ENCODE measurements at regions not wholly inside any gene's neighbourhood (a gene's known extent, or its start where the extent isn't known, plus 50 kb on each side); places are given as distances from the start of the nearest gene placed in this dataset.
"Not testable (repeated sequence)": the region's sequence is repeated elsewhere in the genome, so short reads cannot be mapped to it uniquely, and the experiment has no call there.

- DNase-seq, result no peak
Observed at GRCh38 chr6:44049989-44050871, 77.0 kb downstream of the MRPL14 start.

DNA sequence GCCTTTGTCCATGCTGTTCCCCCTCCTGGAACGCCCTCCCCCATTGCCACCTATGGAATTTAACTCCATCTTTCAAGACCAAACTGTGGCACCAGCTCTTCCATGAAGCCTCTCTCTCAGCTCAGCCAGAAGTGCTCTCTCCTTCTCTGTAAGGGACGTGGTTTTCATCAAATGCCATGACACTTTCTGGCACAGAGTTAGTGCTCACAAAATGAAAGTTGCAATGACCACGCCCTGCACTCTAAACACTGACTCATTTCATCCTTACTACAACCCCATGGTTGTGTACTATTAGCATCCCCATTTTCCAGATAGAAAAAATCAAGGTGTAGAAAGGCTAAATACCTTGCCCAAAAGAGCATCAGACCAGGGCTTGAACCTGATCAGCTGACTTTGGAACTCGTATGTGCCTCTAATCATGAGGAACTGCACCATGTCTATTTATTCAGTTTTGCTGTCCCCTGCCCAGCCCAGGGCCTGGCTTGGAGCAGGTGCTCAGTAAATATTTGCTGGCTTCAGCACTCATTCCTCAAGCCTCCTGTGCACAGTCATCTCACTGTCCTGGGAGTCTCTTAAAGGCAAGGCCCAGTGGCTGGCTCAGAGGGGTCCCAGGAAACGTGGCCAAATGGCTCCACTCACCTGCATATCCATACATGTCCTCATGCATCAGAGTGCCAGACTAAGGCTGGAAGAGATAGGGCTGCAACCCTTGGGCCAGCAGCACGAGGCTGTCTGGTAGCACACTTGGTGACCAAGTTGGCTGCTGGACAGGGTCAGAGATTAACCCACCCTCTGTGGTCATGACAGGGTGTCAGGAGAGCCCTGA lies 77.9 kb downstream of the MRPL14 start:
- no peak for DNase-seq

DNA sequence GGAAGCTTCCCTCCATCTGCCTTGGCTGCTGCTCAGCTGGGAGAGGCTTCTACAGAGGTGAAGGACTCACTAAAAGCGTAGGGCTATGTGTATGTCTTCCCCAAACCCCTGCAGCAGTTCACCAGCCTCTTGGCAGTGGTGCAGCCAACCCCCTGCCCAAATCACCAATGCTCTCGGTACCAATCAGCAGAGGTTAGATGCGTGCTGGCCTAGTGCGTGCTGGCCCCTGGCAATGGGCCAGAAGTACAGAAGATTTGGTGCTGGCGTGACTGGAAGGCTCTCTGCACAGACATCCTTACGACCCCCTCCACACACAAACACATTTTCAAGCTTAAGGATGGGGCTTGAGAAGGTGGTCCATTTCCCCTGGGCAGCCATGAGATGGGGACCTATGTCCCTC lies 79.0 kb downstream of the MRPL14 start:
- no peak for DNase-seq

GRCh38 chr6:44047801-44048200 lies 79.5 kb downstream of the MRPL14 start:
- DNase-seq, result no peak

GRCh38 chr6:44047179-44047546 lies 80.1 kb downstream of the MRPL14 start:
- DNase-seq, result no peak

DNA sequence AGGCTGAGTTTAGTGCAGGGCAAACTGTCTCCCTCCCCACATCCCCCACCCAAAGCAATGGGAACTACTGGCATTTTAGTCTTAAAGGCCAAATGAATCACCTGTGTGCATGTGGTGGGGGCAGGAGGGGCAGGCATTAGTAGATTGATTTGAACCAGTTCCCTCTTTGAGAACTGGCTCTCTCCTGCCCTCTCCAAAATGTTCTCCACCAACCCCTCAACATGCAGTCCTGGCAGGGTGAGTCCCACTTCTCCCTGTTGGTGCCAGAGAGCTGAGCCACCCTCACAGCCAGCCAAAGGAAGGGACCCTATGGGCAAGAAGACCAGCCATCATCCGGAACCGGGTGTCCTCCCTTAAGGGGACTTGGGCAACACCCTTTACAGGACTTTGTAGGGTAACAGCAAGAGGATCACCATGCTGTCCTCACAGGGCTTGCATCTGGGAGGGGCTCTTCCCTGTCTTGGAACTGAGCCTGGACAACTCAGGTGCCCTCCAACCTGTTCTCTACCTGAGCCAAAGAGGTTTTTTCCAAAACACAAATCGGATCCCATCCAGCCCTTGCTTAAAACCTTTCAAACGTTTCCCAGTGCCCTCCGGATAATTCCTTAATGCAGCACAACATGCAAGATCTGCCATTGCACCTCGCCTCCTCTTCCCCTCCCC lies 80.6 kb downstream of the MRPL14 start:
- no peak for DNase-seq

GRCh38 chr6:44045672-44046015 lies 81.6 kb downstream of the MRPL14 start:
- no peak for DNase-seq

DNA sequence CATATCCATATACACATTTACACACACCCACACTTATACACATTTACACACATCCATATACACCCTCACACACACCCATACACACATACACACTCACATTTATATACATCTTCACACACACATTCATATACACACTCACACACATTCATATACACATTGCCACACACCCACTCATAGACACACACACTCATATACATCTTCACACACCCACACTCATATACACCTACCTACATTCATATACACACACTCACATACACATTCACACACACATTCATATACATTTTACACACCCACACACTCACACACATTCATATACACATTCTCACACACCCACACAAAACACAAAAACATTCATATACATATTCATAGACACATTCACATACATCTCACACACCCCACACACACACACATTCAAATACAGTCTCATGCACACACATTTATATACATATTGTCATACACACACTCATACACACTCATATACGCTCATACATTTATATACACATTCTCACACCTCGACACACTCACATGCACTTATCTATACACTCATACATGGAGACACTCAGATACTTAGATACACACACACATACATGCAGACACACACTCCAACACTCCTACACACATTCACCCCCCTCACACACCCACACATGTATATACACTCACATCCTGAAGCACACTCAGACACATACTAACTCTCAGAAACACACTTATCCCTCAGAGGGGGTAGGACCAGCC lies 82.1 kb downstream of the MRPL14 start:
- no peak for DNase-seq

GRCh38 chr6:44044154-44044539 lies 83.1 kb downstream of the MRPL14 start:
- DNase-seq, result no peak

DNA sequence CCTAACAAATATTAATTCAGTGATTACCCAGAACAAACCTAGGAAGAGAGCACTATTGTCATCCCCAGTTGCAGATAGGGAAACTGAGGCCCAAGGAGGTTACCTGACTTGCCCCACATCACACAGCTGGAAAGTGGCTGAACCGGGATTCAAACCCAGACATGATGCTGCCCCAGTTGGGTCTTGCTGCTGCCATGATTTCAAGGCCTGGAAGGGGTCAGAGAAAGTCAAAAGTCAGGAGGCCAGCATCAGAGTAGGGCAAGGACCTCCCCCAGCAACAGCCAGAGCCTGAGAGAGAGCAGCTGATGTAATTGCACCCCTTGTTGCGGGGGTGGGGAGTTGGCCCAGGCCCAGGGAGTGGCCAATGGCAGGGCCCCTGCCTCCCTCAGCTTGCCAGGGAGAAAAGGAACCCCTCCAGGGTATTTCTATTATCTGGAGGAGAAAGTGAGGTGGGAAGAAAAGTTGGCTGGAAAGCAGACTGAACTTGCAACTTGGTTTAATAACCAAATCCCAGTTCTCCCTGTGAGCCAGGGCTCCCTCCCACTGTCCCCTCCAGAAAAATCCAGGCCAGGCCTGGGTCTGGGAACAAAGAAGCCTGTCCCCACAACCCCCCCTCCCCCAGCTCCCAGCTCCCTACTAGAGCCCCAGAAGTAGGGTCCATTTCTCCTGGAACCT lies 83.6 kb downstream of the MRPL14 start:
- no peak for DNase-seq

GRCh38 chr6:44042989-44043478 lies 84.2 kb downstream of the MRPL14 start:
- no peak for DNase-seq

DNA sequence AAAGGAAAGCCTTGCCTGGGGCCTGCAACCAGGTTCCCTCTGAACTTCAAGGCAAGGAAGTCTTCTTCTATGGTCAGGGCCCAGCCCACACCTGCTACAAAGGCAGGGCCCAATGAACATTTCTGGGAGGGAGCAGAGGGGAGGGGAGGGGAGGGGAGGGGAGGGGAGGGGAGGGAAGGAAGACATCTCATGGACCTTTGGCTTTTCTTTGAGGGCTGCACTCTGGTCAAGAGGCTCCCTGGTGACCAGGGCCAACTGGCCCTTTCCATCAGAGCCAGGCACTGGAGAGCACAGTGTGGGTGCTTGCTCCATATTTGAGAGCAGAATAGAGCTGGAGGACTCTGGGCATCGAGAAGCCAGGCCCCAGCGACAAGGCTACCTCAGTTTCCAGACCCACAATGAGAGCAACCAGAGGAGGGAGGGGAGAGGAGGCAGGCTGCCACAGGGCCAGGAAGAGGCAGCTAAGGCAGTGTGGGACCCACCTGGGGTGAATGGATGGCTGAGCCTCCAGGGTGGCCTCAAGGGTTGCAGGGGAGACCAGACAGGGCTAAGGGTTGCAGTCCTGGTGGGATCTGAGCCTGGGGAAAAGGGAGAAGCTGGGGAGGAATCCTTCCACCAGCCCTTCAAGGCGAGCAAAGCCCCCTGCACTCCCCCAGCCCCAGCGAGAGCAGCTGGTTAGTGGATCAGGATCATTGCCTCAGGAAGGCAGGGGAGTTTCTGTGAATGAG lies 84.8 kb downstream of the MRPL14 start:
- DNase-seq, result no peak

- no peak for DNase-seq
Observed at GRCh38 chr6:44041461-44042260, 85.6 kb downstream of the MRPL14 start.

- no peak for DNase-seq
Observed at GRCh38 chr6:44040786-44041185, 86.5 kb downstream of the MRPL14 start.

DNA sequence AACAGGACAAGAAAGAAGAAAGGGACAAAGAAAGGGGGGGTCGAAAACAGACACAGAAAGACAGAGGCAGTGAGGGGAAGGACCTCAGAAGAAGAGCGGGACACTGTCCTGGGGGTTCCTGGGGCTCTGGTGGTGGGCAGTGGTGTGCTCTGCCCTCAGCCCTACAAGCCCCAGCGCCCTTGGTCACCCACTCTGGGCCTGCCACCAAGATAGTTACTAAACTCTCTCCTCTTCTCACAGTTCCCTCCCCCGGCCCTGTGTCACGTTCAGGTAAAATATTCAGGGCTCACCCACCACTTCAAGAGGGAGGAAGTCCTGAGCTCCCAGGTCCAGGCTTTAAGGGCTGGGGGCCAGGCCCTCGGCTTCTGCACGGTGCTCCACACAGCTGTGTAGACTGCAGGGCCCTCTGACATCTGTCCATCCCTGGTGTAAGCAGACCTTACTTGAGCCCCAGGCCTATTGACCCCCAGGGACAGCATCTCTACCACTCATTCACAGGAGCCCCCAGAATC lies 87.4 kb downstream of the MRPL14 start:
- no peak for DNase-seq

DNA sequence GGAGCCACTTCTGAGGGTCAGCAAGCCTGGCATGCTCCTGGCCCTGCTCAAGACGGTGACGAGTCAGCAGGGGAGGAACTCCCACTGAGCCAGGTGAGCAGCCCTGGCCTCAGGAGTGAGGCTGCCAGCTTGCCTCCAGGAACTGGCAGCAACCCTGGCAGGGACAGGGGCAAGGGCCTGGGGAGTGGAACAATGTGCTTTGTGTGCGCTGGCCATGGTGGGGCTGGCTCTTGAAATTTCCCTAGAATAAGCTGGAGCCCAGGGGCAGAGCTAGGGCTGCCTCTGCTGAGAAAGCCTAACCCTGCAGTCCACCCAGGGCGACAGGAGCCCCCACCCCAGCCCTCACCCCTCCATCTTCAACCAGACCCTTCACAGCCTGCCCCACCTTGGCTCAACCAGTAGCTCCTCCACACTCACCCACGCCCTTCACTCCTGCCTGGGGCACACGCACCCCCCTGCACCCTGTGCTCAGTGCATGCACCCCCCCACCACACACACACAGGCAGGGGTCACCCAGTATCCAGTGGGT lies 88.0 kb downstream of the MRPL14 start:
- no peak for DNase-seq

DNA sequence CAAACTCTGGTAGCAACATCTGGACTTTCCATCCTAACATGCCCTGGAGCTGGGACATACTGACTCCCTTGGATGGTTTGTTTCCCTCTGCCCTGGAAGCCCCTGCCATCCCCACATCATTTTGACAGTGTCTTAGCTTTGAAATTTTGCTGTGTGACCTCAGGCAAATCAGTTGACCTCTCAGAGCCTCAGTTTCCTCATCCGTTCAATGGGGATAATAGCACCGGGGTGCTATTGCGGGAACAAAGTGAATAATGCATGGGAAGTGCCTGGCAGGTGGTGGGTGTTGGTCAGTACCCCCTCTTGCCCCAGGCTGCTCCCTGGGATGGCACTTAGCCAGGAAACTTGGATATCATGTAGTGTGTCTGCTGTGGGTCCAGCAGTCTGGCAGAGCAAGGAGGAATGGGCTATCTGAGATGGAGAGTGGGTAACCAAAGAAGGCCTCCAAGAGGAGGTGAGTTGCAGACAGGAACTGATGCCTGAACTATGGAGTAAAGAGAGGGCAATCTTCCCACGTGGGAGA lies 88.6 kb downstream of the MRPL14 start:
- no peak for DNase-seq

- no peak for DNase-seq
Observed at GRCh38 chr6:44037847-44038542, 89.3 kb downstream of the MRPL14 start.

- not testable (repeated sequence) for DNase-seq
Observed at GRCh38 chr6:44037276-44037675, 90.0 kb downstream of the MRPL14 start.
